Stimulated activated CD4-positive, alpha-beta T cell treated with anti-CD3 and anti-CD28 coated beads, Interleukin-4, amount 100 ng/mL, for 4 hours (primary cell): ENCODE measurements at regions not wholly inside any gene's neighbourhood (a gene's known extent, or its start where the extent isn't known, plus 50 kb on each side); places are given as distances from the start of the nearest gene placed in this dataset.
A peak's percentile ranks its signal among the peaks of the same experiment; 100 is the strongest.
"Not testable (repeated sequence)": the region's sequence is repeated elsewhere in the genome, so short reads cannot be mapped to it uniquely, and the experiment has no call there.

ENCODE experiments used
- DNase-seq, 2 experiments: peaks; one replicate each; pipeline ENCODE4 v3.0.0-alpha.2; 2020

DNA sequence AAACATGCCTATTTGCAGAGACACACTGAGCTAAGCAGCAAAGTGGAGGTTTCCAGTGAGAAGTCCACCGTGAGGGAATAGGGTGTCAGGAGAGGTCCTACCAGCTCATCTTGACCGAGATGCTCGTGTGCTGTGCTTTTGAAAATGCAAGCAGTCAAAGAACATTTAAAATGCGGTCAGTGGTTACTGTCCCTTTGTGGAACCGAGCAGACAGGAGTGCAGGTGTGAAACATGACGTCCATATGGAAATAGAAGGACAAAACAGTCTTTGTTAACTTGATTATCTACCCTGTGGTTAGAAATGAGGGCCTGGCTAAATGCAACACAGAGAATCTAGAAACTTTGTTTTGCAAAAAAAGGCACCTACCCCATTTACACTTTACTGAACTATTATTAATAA, 473.3 kb downstream of the SPATA31A6 start:
- DNase-seq = not testable (repeated sequence)

DNA sequence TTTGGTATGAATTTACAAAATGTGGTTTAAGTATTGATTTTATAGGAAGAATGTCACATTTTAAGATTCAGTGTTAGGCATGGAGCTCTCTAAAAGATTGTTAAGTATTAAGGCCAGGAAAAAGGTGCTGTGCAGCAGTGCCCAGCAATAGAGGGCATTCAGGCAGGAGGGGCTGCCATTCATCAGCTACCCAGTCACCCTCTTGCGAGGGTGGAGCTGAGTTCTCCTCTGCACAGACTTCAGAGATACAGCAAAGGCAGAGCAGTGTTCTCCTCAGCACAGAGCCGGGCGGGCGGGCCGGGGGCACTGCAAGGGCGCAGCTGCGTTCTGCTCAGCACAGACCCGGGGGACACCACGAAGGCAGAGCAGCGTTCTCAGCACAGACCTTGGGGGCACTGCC, 474.0 kb downstream of the SPATA31A6 start:
- DNase-seq = not testable (repeated sequence)

DNA sequence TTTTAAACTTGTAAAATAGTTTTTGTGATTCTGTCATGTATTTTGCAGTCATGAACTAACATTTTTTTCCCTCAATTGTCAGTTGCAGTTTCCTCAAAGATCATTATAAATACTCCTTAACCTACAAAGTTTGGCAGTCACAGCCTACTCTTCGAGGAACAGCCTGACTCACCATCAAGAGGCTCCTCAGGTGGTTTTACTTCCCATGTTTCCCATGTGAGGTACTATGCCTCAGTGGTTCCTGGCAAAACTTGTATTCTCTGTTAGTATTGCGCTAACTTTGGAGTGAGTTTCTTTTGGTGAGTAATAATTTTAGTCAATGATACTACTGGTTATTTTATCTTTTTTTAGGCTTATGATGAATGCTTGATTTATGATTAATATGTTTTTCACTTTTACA, 513.7 kb downstream of the SPATA31A6 start:
- DNase-seq = not testable (repeated sequence)

DNA sequence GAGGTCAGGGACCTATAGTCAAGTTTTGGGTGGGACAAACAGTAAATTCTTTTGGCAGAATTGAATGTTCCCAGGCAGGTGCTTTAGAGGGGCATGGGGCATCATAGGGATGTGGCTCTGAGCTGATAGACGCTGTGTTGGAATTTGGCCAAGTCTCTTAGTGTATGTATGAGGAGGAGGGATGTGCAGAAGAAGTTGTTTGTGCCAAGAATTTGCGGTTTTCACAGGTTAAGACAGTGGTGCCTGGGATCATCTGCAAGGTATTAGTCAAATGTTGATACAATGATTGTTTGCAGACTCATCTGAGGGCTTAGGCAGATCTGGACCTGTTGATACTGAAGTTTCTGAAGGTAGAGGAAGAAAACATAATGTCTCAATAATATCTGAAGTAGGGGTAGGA, 519.4 kb downstream of the SPATA31A6 start:
- DNase-seq = not testable (repeated sequence)

DNA sequence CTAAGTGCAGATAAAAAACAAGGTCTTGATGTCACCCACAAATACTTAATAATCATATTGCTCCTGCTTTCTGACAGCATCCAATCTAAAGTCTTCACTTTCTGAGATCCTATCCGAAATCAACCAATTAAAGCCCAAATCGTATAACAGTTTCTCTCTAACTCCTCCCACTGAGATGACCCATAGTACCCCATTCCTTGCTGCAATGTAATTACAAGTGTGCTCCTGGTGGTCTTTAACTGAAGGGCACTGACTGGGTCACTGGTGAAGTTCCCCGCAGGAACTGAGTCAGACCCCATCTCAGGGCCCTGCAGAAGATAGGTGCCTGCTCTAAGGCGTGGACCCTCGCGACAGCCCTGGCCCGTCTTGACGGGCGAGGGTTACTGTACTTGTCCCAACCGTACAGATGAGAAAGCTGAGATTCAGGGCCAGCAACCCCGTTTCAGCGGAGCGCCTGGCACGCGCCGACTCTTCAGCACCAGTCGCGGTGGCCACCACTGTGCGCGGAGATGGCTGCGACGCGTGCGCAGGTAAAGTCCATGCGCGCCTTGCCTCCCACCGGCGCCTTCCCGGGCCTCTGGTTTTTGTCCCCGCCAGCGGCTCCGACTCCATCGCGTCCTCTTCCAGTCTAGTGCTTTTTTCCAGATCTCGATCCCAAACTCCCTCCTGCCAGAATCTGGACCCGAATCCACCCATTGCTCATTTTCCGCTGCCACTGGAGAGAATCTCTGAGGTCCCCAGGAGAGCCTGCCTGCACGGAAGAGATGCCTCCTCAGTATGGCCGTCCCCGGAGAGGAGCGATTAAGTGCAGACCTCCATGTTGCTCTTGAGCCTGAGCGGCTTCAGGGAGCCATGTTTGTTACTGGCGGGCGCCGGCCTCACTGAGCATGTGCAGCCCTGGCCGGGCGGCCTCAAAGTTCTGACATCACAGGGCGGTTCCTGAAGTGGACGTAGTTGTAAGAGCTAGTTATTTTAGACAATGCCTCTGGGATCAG, 541.7 kb downstream of the SPATA31A6 start:
- DNase-seq = peak; percentile 7 to 43

DNA sequence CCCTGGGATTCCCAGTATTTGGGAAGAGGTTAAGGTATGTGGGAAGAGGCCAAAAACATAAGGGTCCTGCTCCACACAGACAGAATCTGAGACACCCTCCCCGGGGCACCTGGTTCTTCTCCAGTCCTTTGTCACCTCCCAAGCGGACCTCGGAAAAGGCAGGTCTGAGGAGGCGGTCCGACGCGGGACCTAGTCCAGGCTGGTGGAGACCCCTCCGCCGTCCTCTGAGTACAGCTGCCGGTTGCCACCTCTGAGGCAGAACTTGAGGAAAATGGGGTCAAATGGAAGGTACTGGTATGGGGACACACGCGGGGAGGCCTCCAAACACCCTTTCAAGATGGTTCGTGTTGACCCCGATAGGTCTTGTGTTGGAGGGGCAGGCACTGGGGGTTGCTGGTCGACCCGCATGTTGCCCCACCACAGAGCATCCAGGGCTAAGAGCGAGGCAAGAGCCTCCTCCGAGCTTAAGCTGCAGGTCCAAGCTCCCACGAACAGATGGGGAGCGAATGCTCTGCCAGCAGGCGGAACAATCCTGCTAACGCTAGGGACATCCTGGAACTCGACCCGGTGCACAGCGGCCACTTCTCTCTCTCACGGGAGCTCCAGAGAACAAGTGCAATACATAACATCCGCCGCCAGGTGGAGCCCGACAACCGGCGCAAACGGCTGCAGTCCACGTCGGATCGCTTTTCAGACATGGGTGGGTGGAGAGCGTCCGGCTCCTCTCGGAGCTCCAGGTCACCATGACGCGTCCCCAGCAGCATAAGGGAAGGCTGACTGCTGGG, 559.8 kb downstream of the SPATA31A6 start:
- DNase-seq = peak; percentile 23 to 51

DNA sequence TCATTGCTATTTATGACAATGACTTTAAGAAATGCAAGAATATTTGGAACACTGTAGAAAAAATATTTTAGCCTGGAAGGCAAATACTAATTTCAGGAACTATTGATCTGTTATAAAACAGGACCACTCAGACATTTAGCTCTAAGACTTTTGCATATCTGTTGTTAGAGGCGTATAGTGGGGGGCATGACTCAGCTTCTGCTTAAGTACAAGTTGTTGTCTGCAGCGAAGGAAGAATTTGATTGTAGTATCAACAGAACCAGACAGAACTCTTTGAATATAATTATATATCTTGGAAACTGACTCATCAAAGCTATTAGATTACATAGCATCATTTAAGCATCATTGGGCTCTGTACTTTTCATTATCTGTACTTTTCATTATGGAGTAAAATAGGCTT, 573.8 kb downstream of the SPATA31A6 start:
- not testable (repeated sequence) for DNase-seq

DNA sequence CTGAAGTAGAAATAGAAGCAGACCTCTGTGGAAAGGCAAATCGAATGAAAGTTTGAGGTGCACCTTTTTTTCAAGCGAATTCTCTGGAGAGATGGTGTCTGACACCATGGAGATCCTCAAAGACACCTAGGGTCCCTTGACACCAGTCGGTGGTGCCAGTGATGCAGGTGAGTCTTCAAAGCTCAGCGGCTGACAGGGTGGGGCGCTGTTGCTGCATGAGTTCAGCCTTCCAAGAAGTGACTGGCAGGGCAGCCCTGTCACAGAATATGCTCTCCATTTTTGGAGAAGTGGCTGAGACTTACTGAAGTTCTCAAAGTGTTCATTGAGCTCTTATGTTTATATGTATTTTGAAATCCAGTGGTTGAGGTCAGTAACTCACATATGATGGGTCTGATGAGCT, 575.9 kb downstream of the SPATA31A6 start:
- DNase-seq = not testable (repeated sequence)

DNA sequence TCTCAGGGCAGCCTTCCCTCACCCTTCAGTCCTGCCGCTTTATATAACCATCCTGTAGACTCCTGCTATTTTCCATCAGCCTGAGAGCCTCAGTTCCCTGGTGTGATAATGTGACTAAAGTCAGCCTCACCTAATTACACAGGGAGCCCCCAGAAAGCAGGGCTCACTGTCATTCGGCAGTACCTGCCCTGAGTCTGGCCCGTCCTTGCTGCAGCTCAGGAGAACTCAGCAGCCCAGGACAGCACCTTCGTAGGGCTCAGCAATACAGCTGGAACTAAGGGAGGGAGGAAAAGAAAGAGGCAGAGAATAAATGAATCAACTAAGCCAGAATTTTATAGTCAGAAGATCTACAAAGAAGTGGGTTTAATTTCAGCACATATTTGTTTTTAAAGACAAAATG, 598.7 kb downstream of the SPATA31A6 start:
- DNase-seq = not testable (repeated sequence)

DNA sequence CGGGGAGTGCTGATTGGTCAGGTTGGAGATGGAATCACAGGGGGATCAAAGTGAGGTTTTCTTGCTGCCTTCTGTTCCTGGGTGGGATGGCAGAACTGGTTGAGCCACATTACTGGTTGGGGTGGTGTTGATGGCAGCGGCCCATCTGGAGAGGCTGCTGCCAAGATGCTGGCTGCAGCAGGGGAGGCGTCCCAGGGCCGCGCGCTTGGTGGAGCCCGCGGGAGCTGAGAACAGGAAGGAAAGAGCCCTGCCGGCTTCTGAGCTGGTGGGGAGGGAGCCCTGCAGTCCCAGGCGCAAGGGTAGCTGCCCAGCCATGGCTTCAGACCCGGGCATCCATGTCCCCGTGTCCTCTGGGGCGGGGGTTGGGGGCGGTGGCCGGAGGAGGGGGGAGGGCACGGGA, 609.3 kb downstream of the SPATA31A6 start:
- DNase-seq = not testable (repeated sequence)

DNA sequence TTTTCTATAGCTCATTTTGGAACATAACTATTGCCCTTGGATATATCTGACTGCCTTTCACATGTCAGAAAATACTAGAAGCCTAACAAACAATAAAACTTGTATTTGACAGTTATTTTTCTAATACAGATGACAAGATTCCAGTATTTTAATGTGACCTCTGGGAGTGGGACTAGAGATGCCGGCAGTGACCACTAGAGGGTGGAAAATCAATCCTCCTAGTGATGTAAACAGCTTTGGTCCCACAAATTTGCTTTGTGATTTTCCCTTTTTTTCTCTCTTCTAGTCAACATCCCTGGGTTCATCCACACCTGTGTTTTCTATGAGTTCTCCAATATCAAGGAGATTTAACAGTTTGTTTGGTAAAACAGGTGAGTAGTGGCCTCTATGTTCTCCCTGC, 615.1 kb downstream of the SPATA31A6 start:
- not testable (repeated sequence) for DNase-seq

DNA sequence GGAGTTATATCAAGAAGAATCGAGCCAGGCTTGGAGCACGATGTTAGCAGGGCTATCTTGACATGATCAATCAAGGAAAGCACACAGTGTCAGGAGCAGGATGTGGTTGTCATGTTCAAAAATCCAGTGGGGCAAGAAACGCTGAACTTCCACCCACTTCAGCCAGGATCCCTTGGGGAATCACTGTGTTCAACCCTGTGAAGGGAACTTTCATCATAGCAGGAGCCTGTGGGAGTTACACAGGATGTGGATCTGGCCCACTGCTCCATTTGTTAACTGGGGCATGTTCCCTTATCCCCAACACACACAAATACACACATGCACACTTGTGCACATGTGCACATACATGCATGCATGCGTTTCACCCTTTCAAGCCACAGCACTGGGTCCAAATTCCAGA, 619.3 kb downstream of the SPATA31A6 start:
- not testable (repeated sequence) for DNase-seq

DNA sequence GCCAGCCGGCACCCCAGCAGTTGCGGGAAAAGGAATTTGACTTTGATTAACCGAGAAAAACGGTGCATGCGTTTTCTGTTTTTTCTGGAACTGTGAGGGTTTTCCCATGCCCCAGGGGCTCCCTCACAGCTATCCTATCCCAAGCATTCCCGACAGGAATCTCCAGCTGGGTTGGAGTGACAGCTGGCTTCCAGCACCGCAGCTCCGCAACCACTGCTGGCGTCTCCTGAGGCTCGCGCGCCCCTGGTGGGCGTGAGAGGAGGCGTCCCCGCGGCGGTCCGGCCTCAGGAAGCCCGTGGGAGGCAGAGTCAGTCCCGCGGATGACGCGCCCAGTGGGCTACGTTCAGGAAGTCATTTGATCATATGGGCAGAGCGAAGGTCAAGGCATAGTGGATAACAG, 623.2 kb downstream of the SPATA31A6 start:
- DNase-seq = not testable (repeated sequence)

DNA sequence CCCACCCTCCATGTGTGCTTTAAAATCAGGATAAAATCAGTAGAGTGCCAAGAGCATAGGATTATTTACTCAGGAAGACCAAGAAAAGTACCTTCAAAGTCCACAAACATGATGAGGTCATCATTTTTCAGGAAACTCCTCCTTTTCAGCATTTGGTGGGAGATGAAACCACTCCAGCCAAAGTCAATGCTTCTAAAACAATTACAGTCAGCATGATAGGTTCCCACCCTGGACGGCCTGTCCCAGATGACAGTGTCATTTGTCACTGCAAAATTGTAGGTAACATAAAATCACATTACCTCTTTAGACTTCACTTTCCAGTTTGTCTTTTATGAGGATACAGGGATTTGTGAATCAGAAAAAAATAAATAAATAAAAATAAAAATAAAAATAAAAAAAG, 638.0 kb downstream of the SPATA31A6 start:
- not testable (repeated sequence) for DNase-seq

DNA sequence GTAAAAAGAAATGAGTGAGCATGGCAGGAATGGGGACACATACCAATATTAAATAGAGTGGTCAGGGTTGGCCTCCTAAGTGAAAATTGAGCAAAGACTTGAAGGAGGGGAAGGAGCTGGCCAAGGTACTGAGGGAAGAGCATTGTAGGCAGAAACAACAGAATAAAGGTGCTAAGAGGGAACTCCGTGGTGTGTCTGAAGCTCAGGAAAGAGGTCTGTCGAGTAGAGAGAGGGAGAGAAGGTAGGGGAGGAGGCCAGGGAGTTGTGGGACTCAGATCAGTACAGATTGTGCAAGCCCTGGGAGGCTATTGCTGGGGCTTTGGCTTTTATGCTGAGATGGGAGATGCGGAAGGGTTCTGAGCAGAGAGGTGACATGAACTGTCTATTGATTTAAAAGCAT, 664.7 kb downstream of the SPATA31A6 start:
- DNase-seq = not testable (repeated sequence)

DNA sequence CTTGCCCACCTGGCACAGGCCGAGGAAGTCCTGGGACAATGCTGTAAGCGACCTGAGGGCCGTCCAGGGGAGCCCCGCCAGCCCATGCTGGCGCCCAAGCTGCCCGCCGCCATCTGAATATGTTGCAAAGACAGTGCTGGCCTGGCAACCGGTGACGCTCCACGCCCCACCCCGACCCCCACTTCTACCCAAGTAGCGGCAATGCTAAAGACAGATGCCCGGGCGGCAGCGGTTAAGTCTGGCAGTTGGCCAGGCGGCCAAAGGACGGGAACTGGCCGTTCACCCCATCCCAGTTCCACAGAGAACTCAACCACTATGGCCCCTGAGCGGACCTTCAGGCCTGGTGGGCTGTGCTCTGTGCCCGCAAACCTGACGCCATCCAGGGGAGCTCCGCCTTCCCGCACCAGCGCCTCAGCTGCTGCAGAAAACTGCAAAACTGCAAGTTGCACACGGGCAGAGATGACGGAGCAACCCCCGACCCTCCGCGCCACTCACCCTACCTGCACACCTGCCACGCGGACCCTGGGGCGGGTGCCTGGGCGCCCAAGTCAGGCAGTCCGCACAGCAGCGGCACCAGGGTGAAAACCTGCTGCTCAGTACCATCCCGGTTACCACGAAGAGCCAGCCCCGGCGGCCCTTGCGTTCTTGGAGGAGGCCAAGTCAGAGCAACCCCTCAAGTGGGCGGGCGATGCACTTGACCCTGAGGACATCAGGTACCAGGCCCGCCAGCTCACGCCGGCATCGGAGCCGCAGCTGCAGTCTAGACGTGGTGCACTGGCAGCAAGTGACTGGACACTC, 667.6 kb downstream of the SPATA31A6 start:
- DNase-seq = not testable (repeated sequence)

DNA sequence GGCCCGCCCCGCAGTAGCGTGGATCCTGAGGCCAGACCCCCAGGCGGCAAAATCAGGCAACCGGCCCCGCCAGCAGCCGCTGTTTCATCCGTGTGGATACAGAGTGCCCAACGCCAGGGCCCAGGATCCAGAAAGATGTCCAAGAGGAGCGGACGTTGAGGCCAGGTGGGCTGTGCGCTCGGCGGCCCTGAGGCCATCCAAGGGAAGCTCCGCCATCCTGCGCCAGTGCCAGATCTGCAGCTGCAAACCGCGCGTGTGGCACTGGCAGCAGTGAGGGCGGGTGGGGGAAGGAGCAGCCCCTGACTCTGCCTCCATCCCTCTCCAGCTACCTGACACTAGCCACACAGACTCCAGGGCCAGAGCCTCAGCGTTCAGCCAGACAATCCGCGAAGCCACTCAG, 668.2 kb downstream of the SPATA31A6 start:
- not testable (repeated sequence) for DNase-seq

DNA sequence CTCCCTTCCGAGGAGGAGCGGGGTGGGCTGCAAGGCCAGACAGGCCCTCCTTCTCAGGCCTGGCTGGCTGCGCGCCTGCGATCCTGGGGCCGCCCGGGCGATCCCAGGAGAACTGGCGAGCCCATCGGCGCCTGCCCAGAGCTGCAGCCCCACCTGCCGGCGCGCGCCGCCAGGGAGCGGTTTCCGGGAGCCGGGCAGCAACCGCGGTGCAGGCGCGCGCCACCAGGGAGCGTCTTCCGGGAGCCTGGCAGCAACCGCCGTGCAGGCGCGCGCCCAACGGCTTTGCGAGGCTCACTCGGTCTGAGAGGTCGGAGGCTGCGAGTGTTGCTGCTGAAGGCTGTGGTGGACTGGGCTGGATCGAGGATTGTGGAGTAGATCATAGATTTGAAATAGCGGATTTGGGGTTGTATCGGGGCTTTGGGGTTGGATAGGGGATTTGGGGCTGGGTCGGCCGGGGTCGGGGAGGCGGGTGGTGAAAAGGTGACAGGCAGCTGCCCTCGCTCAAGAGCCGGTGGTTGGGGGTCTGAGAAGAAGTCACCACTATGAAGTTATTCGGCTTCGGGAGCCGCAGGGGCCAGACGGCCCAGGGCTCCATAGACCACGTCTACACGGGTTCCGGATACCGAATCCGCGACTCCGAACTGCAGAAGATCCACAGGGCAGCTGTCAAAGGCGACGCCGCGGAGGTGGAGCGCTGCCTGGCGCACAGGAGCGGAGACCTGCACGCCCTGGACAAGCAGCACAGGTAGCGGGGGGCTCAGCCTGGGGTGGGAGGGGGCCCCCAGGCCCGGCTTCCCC, 668.9 kb downstream of the SPATA31A6 start:
- not testable (repeated sequence) for DNase-seq

DNA sequence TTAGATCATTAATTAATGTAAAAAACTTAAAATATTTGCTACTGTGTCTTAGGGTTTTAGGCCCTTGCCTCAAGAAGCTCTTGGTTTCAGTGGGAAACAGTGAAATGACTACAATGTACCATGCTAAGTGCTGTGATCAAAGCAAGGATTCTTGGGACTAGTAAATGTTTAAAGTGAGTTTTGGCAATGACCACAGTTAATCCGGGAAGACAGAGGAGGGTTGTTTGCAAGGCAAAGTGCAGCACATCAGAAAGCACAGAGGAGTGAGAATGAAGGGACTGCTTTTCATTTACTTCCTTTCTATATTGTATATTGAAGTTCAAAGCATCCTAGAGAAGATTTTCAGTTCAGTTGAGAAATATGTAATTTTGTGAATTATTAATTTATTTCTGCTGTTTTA, 676.7 kb downstream of the SPATA31A6 start:
- DNase-seq = not testable (repeated sequence)

DNA sequence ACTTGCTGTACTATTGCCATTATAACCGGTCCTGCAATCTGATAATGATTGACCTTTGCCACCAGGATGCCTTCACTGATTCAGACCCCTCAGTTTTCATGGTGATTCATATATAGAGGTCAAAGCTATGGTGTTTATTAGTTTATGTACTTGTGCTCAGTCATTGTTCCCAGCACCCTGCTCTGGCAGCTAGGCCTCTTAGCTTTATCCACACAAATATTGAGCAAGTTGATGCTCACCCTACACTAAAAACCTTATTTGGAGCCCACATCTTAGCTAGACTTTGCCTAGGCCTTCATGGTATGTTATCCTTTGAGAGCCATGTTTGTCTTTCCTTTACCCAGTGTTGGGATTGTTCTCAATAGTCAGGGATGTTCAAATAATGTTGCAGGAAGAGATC, 679.0 kb downstream of the SPATA31A6 start:
- DNase-seq = not testable (repeated sequence)
